ENCODE measurements at regions not wholly inside any gene's neighbourhood (a gene's known extent, or its start where the extent isn't known, plus 50 kb on each side); places are given as distances from the start of the nearest gene placed in this dataset.

- WGBS (ENCODE audit: low lambda C conversion rate, missing lambda C conversion rate): 62% methylated on average over 3 of the region's 3 CpGs
- H3K9me3 ChIP-seq (ENCODE audit: low read depth): no peaks in the 10 kb centered on the region
- H3K4me2 ChIP-seq: no peak overlapping the region
- H4K20me1 ChIP-seq (ENCODE audit: insufficient read depth, poor library complexity, severe bottlenecking): no peaks in the 10 kb centered on the region
- no peak overlapping the region for H2AFZ ChIP-seq
- H3K79me2 ChIP-seq: no peaks in the 10 kb centered on the region
- TF ChIP-seq CTCF (IDR thresholded peaks at IDR 0.05; ENCODE audit: poor library complexity) (no peak), EZH2 (IDR thresholded peaks at IDR 0.05; ENCODE audit: borderline replicate concordance) (no peak), EZH2phosphoT487 (IDR thresholded peaks at IDR 0.05; ENCODE audit: low read depth, severe bottlenecking, unreplicated experiment) (no peak)
- H3K9me2 ChIP-seq (replicated peaks; ENCODE audit: insufficient read depth): no peaks in the 10 kb centered on the region
- H3K27ac ChIP-seq: no peak overlapping the region
- H3K36me3 ChIP-seq (replicated peaks; ENCODE audit: insufficient read depth, low read depth): no peaks in the 10 kb centered on the region
- no peaks in the 10 kb centered on the region for H3K4me1 ChIP-seq (ENCODE audit: insufficient read depth)
- no peak overlapping the region for H3K4me3 ChIP-seq
- DNase-seq (ENCODE audit: low spot score): no peak
- peaks cover under 1% of the 10 kb centered on the region for H3K27me3 ChIP-seq
Observed at GRCh38 chr9:135419106-135419505, 60.5 kb upstream of the PPP1R26 start.

GRCh38 chr9:135422341-135422944, 57.1 kb upstream of the PPP1R26 start:
- H3K9me3 ChIP-seq (ENCODE audit: low read depth): no peaks in the 10 kb centered on the region
- H3K4me2 ChIP-seq: no peak overlapping the region
- H3K36me3 ChIP-seq (replicated peaks; ENCODE audit: insufficient read depth, low read depth): no peaks in the 10 kb centered on the region
- 90% methylated on average over 15 of the region's 15 CpGs for WGBS (ENCODE audit: low lambda C conversion rate, missing lambda C conversion rate)
- no peak overlapping the region for H2AFZ ChIP-seq
- DNase-seq (ENCODE audit: low spot score): no peak
- no peaks in the 10 kb centered on the region for H3K27me3 ChIP-seq
- no peak overlapping the region for H3K4me3 ChIP-seq
- H3K79me2 ChIP-seq: no peaks in the 10 kb centered on the region
- no peaks in the 10 kb centered on the region for H3K9me2 ChIP-seq (replicated peaks; ENCODE audit: insufficient read depth)
- no peaks in the 10 kb centered on the region for H3K4me1 ChIP-seq (ENCODE audit: insufficient read depth)
- no peaks in the 10 kb centered on the region for H4K20me1 ChIP-seq (ENCODE audit: insufficient read depth, poor library complexity, severe bottlenecking)
- TF ChIP-seq EZH2phosphoT487 (IDR thresholded peaks at IDR 0.05; ENCODE audit: low read depth, severe bottlenecking, unreplicated experiment): no peak
- TF ChIP-seq EZH2 (IDR thresholded peaks at IDR 0.05; ENCODE audit: borderline replicate concordance): no peak
- no peak for TF ChIP-seq CTCF (IDR thresholded peaks at IDR 0.05; ENCODE audit: poor library complexity)
- no peak overlapping the region for H3K27ac ChIP-seq

GRCh38 chr9:135423725-135424124, 55.9 kb upstream of the PPP1R26 start:
- Histone ChIP-seq H3K9me2 (replicated peaks; ENCODE audit: insufficient read depth) (no peaks in the 10 kb centered on the region), H3K36me3 (replicated peaks; ENCODE audit: insufficient read depth, low read depth) (no peaks in the 10 kb centered on the region), H3K9me3 (ENCODE audit: low read depth) (no peaks in the 10 kb centered on the region), H3K4me3 (no peak overlapping the region), H3K4me1 (ENCODE audit: insufficient read depth) (no peaks in the 10 kb centered on the region), H4K20me1 (ENCODE audit: insufficient read depth, poor library complexity, severe bottlenecking) (no peaks in the 10 kb centered on the region), H3K27ac (no peak overlapping the region), H2AFZ (no peak overlapping the region), H3K27me3 (no peaks in the 10 kb centered on the region), H3K79me2 (no peaks in the 10 kb centered on the region), H3K4me2 (no peak overlapping the region)
- WGBS (ENCODE audit: low lambda C conversion rate, missing lambda C conversion rate): 94% methylated on average over 9 of the region's 9 CpGs
- DNase-seq (ENCODE audit: low spot score): no peak
- TF ChIP-seq EZH2phosphoT487 (IDR thresholded peaks at IDR 0.05; ENCODE audit: low read depth, severe bottlenecking, unreplicated experiment) (no peak), EZH2 (IDR thresholded peaks at IDR 0.05; ENCODE audit: borderline replicate concordance) (no peak), CTCF (IDR thresholded peaks at IDR 0.05; ENCODE audit: poor library complexity) (no peak)
